ENCODE measurements at regions not wholly inside any gene's neighbourhood (a gene's known extent, or its start where the extent isn't known, plus 50 kb on each side); places are given as distances from the start of the nearest gene placed in this dataset.

- TF ChIP-seq KMT2A (CRISPR knock-in tag; IDR thresholded peaks at IDR 0.05) (peak; percentile 63; the same call in 1 of the 2 replicates), FOXA1 (IDR thresholded peaks at IDR 0.05) (no peak), FOXA1 (CRISPR knock-in tag; IDR thresholded peaks at IDR 0.05) (peak; percentile 62), ZFP37 (CRISPR knock-in tag; IDR thresholded peaks at IDR 0.05; ENCODE audit: borderline replicate concordance) (0 out of 2 replicates have a peak, but pooled peaks have one; percentile 34), ZNF784 (CRISPR knock-in tag; IDR thresholded peaks at IDR 0.05; ENCODE audit: borderline replicate concordance) (no peak), ZFP36L2 (CRISPR knock-in tag; IDR thresholded peaks at IDR 0.05) (no peak; the same call in 1 of the 2 replicates), NR2F6 (IDR thresholded peaks at IDR 0.05) (peak; percentile 34; the same call in 1 of the 2 replicates), NR2F6 (CRISPR knock-in tag; IDR thresholded peaks at IDR 0.05) (peak; percentile 75)
- TF ChIP-seq, protein P1, sequence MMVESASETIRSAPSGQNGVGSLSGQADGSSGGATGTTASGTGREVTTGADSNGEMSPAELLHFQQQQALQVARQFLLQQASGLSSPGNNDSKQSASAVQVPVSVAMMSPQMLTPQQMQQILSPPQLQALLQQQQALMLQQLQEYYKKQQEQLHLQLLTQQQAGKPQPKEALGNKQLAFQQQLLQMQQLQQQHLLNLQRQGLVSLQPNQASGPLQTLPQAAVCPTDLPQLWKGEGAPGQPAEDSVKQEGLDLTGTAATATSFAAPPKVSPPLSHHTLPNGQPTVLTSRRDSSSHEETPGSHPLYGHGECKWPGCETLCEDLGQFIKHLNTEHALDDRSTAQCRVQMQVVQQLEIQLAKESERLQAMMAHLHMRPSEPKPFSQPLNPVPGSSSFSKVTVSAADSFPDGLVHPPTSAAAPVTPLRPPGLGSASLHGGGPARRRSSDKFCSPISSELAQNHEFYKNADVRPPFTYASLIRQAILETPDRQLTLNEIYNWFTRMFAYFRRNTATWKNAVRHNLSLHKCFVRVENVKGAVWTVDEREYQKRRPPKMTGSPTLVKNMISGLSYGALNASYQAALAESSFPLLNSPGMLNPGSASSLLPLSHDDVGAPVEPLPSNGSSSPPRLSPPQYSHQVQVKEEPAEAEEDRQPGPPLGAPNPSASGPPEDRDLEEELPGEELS (CRISPR knock-in tag; IDR thresholded peaks at IDR 0.05), result peak; percentile 63
- TF ChIP-seq, protein P2, sequence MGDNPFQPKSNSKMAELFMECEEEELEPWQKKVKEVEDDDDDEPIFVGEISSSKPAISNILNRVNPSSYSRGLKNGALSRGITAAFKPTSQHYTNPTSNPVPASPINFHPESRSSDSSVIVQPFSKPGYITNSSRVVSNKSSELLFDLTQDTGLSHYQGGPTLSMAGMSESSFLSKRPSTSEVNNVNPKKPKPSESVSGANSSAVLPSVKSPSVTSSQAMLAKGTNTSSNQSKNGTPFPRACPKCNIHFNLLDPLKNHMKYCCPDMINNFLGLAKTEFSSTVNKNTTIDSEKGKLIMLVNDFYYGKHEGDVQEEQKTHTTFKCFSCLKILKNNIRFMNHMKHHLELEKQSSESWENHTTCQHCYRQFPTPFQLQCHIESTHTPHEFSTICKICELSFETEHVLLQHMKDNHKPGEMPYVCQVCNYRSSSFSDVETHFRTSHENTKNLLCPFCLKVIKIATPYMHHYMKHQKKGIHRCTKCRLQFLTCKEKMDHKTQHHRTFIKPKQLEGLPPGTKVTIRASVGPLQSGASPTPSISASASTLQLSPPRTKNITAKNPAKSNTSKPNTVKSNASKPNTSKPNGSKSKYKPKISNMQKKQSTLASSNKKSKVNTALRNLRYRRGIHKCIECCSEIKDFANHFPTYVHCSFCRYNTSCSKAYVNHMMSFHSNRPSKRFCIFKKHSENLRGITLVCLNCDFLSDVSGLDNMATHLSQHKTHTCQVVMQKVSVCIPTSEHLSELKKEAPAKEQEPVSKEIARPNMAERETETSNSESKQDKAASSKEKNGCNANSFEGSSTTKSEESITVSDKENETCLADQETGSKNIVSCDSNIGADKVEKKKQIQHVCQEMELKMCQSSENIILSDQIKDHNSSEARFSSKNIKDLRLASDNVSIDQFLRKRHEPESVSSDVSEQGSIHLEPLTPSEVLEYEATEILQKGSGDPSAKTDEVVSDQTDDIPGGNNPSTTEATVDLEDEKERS (CRISPR knock-in tag; IDR thresholded peaks at IDR 0.05), result peak; percentile 51; the same call in 1 of the 2 replicates
Observed at GRCh38 chr1:234997201-234997895, 131.3 kb downstream of the TOMM20 start (continued).
